ENCODE measurements at regions not wholly inside any gene's neighbourhood (a gene's known extent, or its start where the extent isn't known, plus 50 kb on each side); places are given as distances from the start of the nearest gene placed in this dataset.

- TF ChIP-seq, protein P1, sequence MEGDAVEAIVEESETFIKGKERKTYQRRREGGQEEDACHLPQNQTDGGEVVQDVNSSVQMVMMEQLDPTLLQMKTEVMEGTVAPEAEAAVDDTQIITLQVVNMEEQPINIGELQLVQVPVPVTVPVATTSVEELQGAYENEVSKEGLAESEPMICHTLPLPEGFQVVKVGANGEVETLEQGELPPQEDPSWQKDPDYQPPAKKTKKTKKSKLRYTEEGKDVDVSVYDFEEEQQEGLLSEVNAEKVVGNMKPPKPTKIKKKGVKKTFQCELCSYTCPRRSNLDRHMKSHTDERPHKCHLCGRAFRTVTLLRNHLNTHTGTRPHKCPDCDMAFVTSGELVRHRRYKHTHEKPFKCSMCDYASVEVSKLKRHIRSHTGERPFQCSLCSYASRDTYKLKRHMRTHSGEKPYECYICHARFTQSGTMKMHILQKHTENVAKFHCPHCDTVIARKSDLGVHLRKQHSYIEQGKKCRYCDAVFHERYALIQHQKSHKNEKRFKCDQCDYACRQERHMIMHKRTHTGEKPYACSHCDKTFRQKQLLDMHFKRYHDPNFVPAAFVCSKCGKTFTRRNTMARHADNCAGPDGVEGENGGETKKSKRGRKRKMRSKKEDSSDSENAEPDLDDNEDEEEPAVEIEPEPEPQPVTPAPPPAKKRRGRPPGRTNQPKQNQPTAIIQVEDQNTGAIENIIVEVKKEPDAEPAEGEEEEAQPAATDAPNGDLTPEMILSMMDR (IDR thresholded peaks at IDR 0.05): no peak
- TF ChIP-seq POLR2AphosphoS5 (IDR thresholded peaks at IDR 0.05): no peak
Observed at GRCh38 chr14:26744903-26745302, 147.1 kb upstream of the NOVA1 start.
